ENCODE measurements at regions not wholly inside any gene's neighbourhood (a gene's known extent, or its start where the extent isn't known, plus 50 kb on each side); places are given as distances from the start of the nearest gene placed in this dataset.

DNA sequence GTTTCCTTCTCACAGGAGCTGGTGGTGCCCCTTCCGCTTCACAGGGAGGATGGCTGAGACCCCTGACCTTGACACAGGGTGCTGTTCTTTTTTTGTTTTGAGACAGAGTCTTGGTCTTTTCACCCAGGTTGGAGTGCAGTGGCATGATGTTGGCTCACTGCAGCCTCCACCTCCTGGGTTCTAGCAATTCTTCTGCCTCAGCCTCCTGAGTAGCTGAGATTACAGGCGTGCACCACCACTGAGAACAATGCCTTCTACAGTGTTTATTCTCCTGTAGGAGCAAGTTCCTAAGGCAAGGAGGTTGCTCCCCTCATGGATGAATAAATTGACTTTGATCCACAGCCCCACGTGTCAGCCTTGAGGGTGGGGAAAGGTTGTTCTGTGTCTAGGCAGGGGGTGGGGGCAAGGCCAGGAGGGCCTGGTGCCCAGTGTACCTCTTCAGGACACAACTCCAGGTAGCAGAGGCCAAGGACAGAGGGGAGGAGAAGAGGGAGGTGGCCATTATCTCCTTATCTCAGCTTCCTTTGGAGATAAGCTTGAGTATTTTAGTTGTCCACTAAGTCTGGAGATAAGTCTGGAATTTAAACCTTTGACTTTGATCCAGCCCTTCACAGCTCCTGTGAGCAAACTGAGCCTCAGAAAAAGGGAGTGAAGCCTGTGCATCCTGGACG lies 159.4 kb downstream of the SEC14L1 start:
- no peak overlapping the region for H3K4me3 ChIP-seq
- BruUV-seq (replicated peaks): no TSS peak

More for the DNA sequence above, 159.4 kb downstream of the SEC14L1 start:
- Histone ChIP-seq H3K9me1 (ENCODE audit: control insufficient read depth, insufficient read depth, low read length) (no peaks in the 10 kb centered on the region), H3K9ac (ENCODE audit: insufficient read depth in 1 of 2, low read depth in 2 of 2, low read length in 2 of 2) (no peak overlapping the region; a peak in 1 of 4 replicates), H3K4me2 (ENCODE audit: insufficient read depth, low read length) (no peak overlapping the region), H3K79me2 (ENCODE audit: control insufficient read depth, insufficient read depth, low read length) (no peaks in the 10 kb centered on the region), H3K4me1 (replicated peaks in 1 of 2; ENCODE audit: control insufficient read depth in 2 of 2, insufficient read depth in 2 of 2, low read length in 2 of 2) (peaks cover 0 to 7% of the 10 kb centered on the region in 2 experiments; a peak in 1 of 5 replicates), H4K20me1 (replicated peaks; ENCODE audit: control insufficient read depth, insufficient read depth, low read length) (peaks cover 7% of the 10 kb centered on the region; the same call in 1 of the 2 replicates), H3K27ac (ENCODE audit: extremely low read depth, low read depth, low read length) (no peak overlapping the region), H3K27me3 (ENCODE audit: control insufficient read depth in 2 of 2, insufficient read depth in 2 of 2, low read length in 2 of 2) (peaks cover 5 to 31% of the 10 kb centered on the region in 2 experiments; a peak in 4 of 5 replicates), H2AFZ (ENCODE audit: low read depth, low read length) (no peak overlapping the region), H3K36me3 (ENCODE audit: control insufficient read depth, insufficient read depth, low read length) (no peaks in the 10 kb centered on the region), H3K9me3 (replicated peaks; ENCODE audit: control insufficient read depth, insufficient read depth, low read depth, low read length) (no peaks in the 10 kb centered on the region)
- TF ChIP-seq JUNB (CRISPR knock-in tag; conservative IDR thresholded peaks at IDR 0.05): no peak
- no peak for TF ChIP-seq SRSF7 (optimal IDR thresholded peaks at IDR 0.05; ENCODE audit: low read depth, low read length)
- TF ChIP-seq ZNF311 (CRISPR knock-in tag; IDR thresholded peaks at IDR 0.05): no peak
- no peak for TF ChIP-seq ZNF583 (CRISPR knock-in tag; IDR thresholded peaks at IDR 0.05)
- TF ChIP-seq, protein P1, sequence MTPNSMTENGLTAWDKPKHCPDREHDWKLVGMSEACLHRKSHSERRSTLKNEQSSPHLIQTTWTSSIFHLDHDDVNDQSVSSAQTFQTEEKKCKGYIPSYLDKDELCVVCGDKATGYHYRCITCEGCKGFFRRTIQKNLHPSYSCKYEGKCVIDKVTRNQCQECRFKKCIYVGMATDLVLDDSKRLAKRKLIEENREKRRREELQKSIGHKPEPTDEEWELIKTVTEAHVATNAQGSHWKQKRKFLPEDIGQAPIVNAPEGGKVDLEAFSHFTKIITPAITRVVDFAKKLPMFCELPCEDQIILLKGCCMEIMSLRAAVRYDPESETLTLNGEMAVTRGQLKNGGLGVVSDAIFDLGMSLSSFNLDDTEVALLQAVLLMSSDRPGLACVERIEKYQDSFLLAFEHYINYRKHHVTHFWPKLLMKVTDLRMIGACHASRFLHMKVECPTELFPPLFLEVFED (CRISPR knock-in tag; conservative IDR thresholded peaks at IDR 0.05): no peak
- TF ChIP-seq ESRRB (CRISPR knock-in tag; IDR thresholded peaks at IDR 0.05; ENCODE audit: borderline replicate concordance): no peak
- no peak for TF ChIP-seq ZNF324 (CRISPR knock-in tag; IDR thresholded peaks at IDR 0.05)
- no peak for TF ChIP-seq DACH1 (IDR thresholded peaks at IDR 0.05; ENCODE audit: partially characterized antibody)
- no peak for TF ChIP-seq MAFF (IDR thresholded peaks at IDR 0.05; ENCODE audit: low read length)
- no peak for TF ChIP-seq ZNF584 (CRISPR knock-in tag; IDR thresholded peaks at IDR 0.05; ENCODE audit: low read depth)
- no peak for TF ChIP-seq KAT7 (CRISPR knock-in tag; IDR thresholded peaks at IDR 0.05; ENCODE audit: borderline replicate concordance)
- no peak for TF ChIP-seq HDAC6 (IDR thresholded peaks at IDR 0.05; ENCODE audit: low read depth, low read length)
- intact Hi-C loops (cut with micrococcal nuclease): no loop called here
- FAIRE-seq (no peak), DNase-seq (ENCODE audit: extremely low read depth in 1 of 4, low spot score in 3 of 4) (no peak), ATAC-seq (no peak)
- ChIA-PET POLR2A (interaction anchor here (0.6 to 1.3 kb wide), 5 partner anchors 9 to 562 kb away, joined by 3 to 4 read pairs (median 3); partner anchors contain the start of gene MFSD11), CTCF (ENCODE audit: low intra/inter-chr PET ratio) (no interaction called here)
- in situ Hi-C loops (cut with MboI): no loop called here
- 37% methylated on average over 3 of the region's 4 CpGs for WGBS (ENCODE audit: insufficient coverage, low coverage, missing lambda C conversion rate)
